ENCODE measurements at regions not wholly inside any gene's neighbourhood (a gene's known extent, or its start where the extent isn't known, plus 50 kb on each side); places are given as distances from the start of the nearest gene placed in this dataset.

- no peaks in the 10 kb centered on the region for H3K9me2 ChIP-seq (ENCODE audit: insufficient read depth)
- ChIA-PET RAD21 (ENCODE audit: low non-redundant PET in 1 of 2, low total read pairs in 2 of 2, uncharacterized antibody in 2 of 2, unreplicated experiment in 2 of 2) (no interaction called here), POLR2A (no interaction called here), CTCF (interaction anchor here (1.4 to 1.5 kb wide), 2 partner anchors 9 to 1066 kb away, joined by 3 to 5 read pairs; no protein-coding TSS in a partner anchor)
- TF ChIP-seq CTCF (IDR thresholded peaks at IDR 0.05 in 2 of 3, conservative IDR thresholded peaks at IDR 0.05 in 1 of 3; ENCODE audit: borderline replicate concordance in 1 of 3, insufficient read depth in 1 of 3, low read depth in 2 of 3, low read length in 2 of 3) (peak; percentile 45 to 78 (median 76); a peak in 5 of 6 replicates), EZH2 (IDR thresholded peaks at IDR 0.05) (no peak), POLR2AphosphoS5 (IDR thresholded peaks at IDR 0.05; ENCODE audit: low read depth, low read length) (0 out of 2 replicates have a peak, but pooled peaks have one; percentile 35), ZBTB33 (IDR thresholded peaks at IDR 0.05; ENCODE audit: extremely low read depth, insufficient replicate concordance, low read length) (no peak), CBX3 (IDR thresholded peaks at IDR 0.05; ENCODE audit: low read depth) (peak; percentile 41; the same call in 1 of the 2 replicates), ELF1 (IDR thresholded peaks at IDR 0.05; ENCODE audit: borderline replicate concordance, low read depth) (no peak), RAD21 (IDR thresholded peaks at IDR 0.05; ENCODE audit: low read depth) (peak; percentile 66)
- H3K4me3 ChIP-seq (replicated peaks in 1 of 2; ENCODE audit: low read depth in 1 of 2, low read length in 2 of 2) = peak overlapping the region in 1 of 2 experiments; percentile 6; a peak in 1 of 4 replicates
- H3K79me2 ChIP-seq (ENCODE audit: insufficient read depth, low read length) = no peaks in the 10 kb centered on the region
- H3K27ac ChIP-seq (ENCODE audit: low read depth, low read length) = no peak overlapping the region
- no TSS peak for BruUV-seq (replicated peaks)
- H4K20me1 ChIP-seq (ENCODE audit: insufficient read depth) = no peaks in the 10 kb centered on the region
- H2AFZ ChIP-seq (ENCODE audit: low read depth, low read length, poor library complexity, severe bottlenecking) = peak overlapping the region; percentile 87
- intact Hi-C loops (cut with micrococcal nuclease) = loop anchor here (5.0 to 10.0 kb wide), 2 partner anchors 393 to 1064 kb away; no protein-coding TSS in a partner anchor
- ATAC-seq = peak; percentile 96
- no peak overlapping the region for H3K9ac ChIP-seq (ENCODE audit: low read length)
- no peaks in the 10 kb centered on the region for H3K27me3 ChIP-seq (ENCODE audit: insufficient read depth, low read length)
- peak overlapping the region; percentile 50 for H3K4me2 ChIP-seq (ENCODE audit: low read length)
- no peaks in the 10 kb centered on the region for H3K36me3 ChIP-seq (ENCODE audit: control insufficient read depth in 1 of 2, insufficient read depth in 2 of 2, low read length in 2 of 2)
- H3K4me1 ChIP-seq (ENCODE audit: control insufficient read depth in 1 of 2, insufficient read depth in 2 of 2, low read length in 2 of 2) = peaks cover 0 to 6% of the 10 kb centered on the region in 2 experiments; a peak in 1 of 4 replicates
- H3K9me3 ChIP-seq (ENCODE audit: control insufficient read depth in 1 of 2, insufficient read depth in 1 of 2, low read depth in 1 of 2, low read length in 2 of 2) = no peaks in the 10 kb centered on the region
- DNase-seq (ENCODE audit: low read depth, low spot score) = peak; percentile 55
Observed at GRCh38 chr6:18990059-18990978, 603.2 kb downstream of the RNF144B start.
